Left forelimb (tissue), 1 donor: ENCODE measurements at regions not wholly inside any gene's neighbourhood (a gene's known extent, or its start where the extent isn't known, plus 50 kb on each side); places are given as distances from the start of the nearest gene placed in this dataset.
"Not testable (repeated sequence)": the region's sequence is repeated elsewhere in the genome, so short reads cannot be mapped to it uniquely, and the experiment has no call there.

ENCODE experiments used
- DNase-seq: peaks from one replicate; pipeline ENCODE4 v3.0.0-alpha.2; 2018; ENCODE audit warnings: low spot score

DNA sequence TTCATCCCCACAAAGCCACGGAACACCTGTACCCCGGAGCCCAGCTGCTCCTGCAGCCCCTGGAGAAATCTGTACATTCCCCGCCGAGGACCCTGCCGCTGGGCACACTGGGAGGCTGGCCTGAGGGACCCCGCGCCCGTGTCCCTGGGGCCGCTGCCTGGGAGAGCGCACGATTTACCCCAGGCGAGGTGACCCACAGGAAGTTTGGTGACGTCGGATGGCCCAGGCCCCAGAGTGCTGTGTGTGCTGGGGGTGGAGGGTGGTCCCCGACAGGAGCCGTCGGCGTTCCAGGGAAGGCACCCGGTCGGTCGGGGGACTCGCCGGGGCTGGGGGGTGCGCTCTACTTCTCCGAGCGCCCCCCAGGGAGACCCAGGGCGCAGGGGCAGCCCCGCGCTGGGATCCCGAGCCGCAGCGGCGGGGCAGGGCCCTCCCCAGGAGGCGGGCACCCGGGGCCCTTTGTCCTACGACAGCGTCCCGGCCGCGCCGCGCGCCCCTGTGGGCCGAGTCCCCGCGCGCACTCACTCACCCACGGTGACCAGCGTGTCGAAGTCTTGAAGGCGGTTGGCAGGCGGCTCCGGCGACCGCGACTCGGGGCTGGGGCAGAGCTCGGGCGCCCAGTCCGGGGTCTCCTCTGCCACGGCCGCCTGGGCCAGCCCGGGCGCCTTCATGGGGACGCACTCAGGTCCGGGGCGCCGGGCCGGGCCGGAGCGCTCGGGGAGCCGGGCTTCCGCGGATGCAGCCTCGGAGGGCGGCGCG, 206.4 kb upstream of the PRKX start:
- DNase-seq = not testable (repeated sequence)

- DNase-seq = not testable (repeated sequence)
These were observed 201.4 kb upstream of the PRKX start for GRCh38 chrX:3914813-3915212.

DNA sequence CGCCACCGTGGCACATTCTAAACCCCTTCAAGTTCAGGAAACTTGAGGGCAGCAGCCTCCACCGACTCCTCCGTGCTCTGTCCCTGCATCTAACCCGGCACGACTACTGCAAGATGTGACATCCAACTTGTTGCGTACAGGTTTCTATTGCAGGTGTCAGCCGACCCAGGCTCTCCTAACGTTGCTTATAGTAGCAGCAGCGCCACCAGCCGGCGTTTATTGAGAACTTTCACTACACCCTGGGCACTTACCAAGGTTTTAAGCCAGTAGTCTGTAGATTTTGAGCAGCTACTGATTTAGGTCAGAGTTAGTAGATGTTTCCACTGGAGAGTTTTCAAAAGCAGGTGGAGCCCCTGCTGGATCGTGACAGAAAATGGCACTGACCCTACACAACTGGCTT, 200.6 kb upstream of the PRKX start:
- DNase-seq = not testable (repeated sequence)

GRCh38 chrX:3911012-3911411, 197.6 kb upstream of the PRKX start:
- not testable (repeated sequence) for DNase-seq

DNA sequence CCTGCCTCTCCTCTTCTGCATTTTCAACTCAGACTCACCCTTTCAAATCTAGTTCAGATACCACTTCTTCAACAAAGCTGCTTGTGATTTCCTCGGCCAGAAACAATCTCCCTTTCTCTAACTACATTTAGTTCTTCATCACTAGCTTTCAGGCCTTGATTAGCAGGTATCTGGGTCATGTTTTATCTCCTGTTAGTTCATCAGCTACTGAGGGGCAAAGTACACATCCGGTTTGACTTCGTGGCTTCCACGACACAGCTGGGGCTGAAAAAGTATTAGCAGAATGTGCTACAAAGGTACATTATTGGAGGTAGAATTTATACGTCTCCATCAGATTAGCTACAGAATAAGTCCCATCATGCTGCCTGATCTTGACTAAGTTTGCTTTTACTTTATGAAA, 197.2 kb upstream of the PRKX start:
- DNase-seq = not testable (repeated sequence)

- DNase-seq = not testable (repeated sequence)
These were observed 192.2 kb upstream of the PRKX start for GRCh38 chrX:3905522-3906258.

DNA sequence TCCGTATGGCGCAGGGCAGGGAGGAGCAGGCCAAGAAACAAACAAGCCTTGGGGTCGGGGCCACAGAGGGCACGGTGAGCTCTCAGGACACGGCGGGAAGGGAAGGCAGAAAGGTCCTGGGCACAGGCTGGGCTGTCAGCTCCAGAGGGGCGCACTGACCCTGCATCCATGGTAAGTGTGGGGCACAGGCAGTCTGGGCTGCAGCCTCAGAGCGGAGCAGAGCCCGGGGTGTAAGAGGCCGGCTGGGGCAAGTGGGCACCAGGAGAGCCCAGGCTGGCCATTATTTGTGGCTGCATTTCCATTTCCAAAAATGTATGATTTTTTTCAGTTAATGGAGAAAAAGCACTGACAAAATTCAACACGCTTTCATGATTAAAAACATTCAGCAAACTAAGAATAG, 188.8 kb upstream of the PRKX start:
- DNase-seq = not testable (repeated sequence)

GRCh38 chrX:3896755-3897154, 183.3 kb upstream of the PRKX start:
- not testable (repeated sequence) for DNase-seq

- DNase-seq = not testable (repeated sequence)
These were observed 169.1 kb upstream of the PRKX start for GRCh38 chrX:3882553-3882920.

DNA sequence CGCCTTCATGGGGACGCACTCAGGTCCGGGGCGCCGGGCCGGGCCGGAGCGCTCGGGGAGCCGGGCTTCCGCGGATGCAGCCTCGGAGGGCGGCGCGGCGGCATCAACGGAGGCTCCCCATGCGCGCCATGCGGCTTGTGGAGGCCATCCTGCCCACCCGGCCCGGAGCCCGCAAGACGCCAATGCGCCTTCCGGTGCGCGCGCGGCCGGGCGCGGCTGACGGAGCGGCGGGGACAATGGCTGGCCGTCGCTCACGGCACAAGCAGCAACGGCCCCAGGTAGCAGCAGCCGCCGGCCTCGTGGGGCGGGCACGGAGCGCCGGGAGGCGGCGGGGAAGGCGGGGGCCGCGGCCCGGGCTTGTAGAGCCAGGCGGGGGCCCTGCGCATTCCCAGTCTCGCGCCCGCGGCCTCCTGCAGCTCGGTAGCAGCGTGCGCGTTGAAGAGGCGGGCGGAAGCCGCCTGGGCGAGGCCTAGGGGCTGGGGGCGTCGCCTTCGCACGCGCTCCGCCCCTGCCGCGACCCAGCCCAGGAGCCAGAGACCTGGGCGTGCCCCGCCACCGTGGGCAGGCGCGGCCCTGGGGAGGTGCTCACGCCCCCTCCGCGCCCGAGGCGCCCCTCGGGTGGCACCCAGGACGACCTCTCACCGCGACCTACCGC, 168.6 kb upstream of the PRKX start:
- DNase-seq = not testable (repeated sequence)

DNA sequence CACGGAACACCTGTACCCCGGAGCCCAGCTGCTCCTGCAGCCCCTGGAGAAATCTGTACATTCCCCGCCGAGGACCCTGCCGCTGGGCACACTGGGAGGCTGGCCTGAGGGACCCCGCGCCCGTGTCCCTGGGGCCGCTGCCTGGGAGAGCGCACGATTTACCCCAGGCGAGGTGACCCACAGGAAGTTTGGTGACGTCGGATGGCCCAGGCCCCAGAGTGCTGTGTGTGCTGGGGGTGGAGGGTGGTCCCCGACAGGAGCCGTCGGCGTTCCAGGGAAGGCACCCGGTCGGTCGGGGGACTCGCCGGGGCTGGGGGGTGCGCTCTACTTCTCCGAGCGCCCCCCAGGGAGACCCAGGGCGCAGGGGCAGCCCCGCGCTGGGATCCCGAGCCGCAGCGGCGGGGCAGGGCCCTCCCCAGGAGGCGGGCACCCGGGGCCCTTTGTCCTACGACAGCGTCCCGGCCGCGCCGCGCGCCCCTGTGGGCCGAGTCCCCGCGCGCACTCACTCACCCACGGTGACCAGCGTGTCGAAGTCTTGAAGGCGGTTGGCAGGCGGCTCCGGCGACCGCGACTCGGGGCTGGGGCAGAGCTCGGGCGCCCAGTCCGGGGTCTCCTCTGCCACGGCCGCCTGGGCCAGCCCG, 167.9 kb upstream of the PRKX start:
- not testable (repeated sequence) for DNase-seq

GRCh38 chrX:3876393-3876792, 162.9 kb upstream of the PRKX start:
- not testable (repeated sequence) for DNase-seq

DNA sequence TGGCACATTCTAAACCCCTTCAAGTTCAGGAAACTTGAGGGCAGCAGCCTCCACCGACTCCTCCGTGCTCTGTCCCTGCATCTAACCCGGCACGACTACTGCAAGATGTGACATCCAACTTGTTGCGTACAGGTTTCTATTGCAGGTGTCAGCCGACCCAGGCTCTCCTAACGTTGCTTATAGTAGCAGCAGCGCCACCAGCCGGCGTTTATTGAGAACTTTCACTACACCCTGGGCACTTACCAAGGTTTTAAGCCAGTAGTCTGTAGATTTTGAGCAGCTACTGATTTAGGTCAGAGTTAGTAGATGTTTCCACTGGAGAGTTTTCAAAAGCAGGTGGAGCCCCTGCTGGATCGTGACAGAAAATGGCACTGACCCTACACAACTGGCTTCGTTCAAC, 162.2 kb upstream of the PRKX start:
- DNase-seq = not testable (repeated sequence)

- not testable (repeated sequence) for DNase-seq
These were observed 158.9 kb upstream of the PRKX start for GRCh38 chrX:3872226-3872879.

GRCh38 chrX:3867067-3867831, 153.8 kb upstream of the PRKX start:
- DNase-seq = not testable (repeated sequence)

DNA sequence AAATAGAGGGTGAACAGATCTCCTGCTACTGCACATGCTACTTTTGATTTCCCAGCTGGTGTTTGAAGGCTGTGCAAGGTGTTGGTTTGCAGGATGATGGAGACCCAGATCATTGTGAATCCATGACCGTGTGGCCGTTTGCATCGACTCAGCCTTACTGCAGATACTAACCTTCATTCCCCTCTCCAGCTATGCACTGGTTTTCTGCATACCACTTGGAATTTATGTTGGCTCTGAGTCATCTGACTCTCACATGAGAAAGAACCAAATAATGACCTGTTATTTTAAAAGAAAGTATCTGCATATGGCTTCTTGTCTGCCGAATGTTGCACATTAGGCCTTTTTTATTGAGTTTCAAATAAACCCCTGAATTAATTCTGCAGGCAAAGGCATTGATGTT, 144.9 kb upstream of the PRKX start:
- not testable (repeated sequence) for DNase-seq

DNA sequence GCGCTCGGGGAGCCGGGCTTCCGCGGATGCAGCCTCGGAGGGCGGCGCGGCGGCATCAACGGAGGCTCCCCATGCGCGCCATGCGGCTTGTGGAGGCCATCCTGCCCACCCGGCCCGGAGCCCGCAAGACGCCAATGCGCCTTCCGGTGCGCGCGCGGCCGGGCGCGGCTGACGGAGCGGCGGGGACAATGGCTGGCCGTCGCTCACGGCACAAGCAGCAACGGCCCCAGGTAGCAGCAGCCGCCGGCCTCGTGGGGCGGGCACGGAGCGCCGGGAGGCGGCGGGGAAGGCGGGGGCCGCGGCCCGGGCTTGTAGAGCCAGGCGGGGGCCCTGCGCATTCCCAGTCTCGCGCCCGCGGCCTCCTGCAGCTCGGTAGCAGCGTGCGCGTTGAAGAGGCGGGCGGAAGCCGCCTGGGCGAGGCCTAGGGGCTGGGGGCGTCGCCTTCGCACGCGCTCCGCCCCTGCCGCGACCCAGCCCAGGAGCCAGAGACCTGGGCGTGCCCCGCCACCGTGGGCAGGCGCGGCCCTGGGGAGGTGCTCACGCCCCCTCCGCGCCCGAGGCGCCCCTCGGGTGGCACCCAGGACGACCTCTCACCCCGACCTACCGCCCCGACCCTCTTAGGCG, 130.2 kb upstream of the PRKX start:
- DNase-seq = not testable (repeated sequence)

DNA sequence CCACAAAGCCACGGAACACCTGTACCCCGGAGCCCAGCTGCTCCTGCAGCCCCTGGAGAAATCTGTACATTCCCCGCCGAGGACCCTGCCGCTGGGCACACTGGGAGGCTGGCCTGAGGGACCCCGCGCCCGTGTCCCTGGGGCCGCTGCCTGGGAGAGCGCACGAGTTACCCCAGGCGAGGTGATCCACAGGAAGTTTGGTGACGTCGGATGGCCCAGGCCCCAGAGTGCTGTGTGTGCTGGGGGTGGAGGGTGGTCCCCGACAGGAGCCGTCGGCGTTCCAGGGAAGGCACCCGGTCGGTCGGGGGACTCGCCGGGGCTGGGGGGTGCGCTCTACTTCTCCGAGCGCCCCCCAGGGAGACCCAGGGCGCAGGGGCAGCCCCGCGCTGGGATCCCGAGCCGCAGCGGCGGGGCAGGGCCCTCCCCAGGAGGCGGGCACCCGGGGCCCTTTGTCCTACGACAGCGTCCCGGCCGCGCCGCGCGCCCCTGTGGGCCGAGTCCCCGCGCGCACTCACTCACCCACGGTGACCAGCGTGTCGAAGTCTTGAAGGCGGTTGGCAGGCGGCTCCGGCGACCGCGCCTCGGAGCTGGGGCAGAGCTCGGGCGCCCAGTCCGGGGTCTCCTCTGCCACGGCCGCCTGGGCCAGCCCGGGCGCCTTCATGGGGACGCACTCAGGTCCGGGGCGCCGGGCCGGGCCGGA, 129.5 kb upstream of the PRKX start:
- DNase-seq = not testable (repeated sequence)

- DNase-seq = not testable (repeated sequence)
These were observed 125.3 kb upstream of the PRKX start for GRCh38 chrX:3838754-3839153.
